Smooth muscle cell (in vitro differentiated cells): ENCODE measurements at regions not wholly inside any gene's neighbourhood (a gene's known extent, or its start where the extent isn't known, plus 50 kb on each side); places are given as distances from the start of the nearest gene placed in this dataset.
"Not testable (repeated sequence)": the region's sequence is repeated elsewhere in the genome, so short reads cannot be mapped to it uniquely, and the experiment has no call there.

Experiments used
- DNase-seq: peaks from one replicate; lab custom pipeline; 2025; ENCODE audit not compliant: unreplicated experiment; lab: John Stamatoyannopoulos, UW
- H2AFZ ChIP-seq: fragments of 200-600 bp; sonication (generic); 2 replicates; pipeline ENCODE4 v1.6.0; 2016; ENCODE audit warnings: antibody characterized with exemption, low read depth, mild to moderate bottlenecking
- H3F3A ChIP-seq: fragments of 200-600 bp; sonication (generic); 2 replicates; pipeline ENCODE4 v1.6.0; 2017; ENCODE audit warnings: antibody characterized with exemption, low read depth
- H3K27ac ChIP-seq: fragments of 200-600 bp; sonication (generic); 2 replicates; pipeline ENCODE4 v1.5.1; 2016; ENCODE audit warnings: low read depth, mild to moderate bottlenecking
- H3K27me3 ChIP-seq: fragments of 200-600 bp; sonication (generic); 2 replicates; pipeline ENCODE4 v1.6.1; 2016; ENCODE audit warnings: low read depth, mild to moderate bottlenecking
- H3K36me3 ChIP-seq: fragments of 200-600 bp; sonication (generic); 2 replicates; pipeline ENCODE4 v1.5.1; 2016; ENCODE audit warnings: low read depth
- H3K4me1 ChIP-seq: fragments of 200-600 bp; sonication (generic); 2 replicates; pipeline ENCODE4 v1.5.1; 2016; ENCODE audit warnings: low read depth
- H3K4me2 ChIP-seq: fragments of 200-600 bp; sonication (generic); 2 replicates; pipeline ENCODE4 v1.6.0; 2016; ENCODE audit warnings: mild to moderate bottlenecking
- H3K4me3 ChIP-seq: fragments of 200-600 bp; sonication (generic); 2 replicates; pipeline ENCODE4 v1.5.1; 2016; ENCODE audit warnings: mild to moderate bottlenecking
- H3K79me2 ChIP-seq: fragments of 200-600 bp; sonication (generic); 2 replicates; pipeline ENCODE4 v1.6.0; 2016; ENCODE audit warnings: low read depth, mild to moderate bottlenecking
- H3K9ac ChIP-seq: fragments of 200-600 bp; sonication (generic); 2 replicates; pipeline ENCODE4 v1.6.0; 2016; ENCODE audit warnings: low read depth
- H3K9me3 ChIP-seq: fragments of 200-600 bp; sonication (generic); replicated peaks from 2 replicates; pipeline ENCODE4 v1.5.1; 2016; ENCODE audit warnings: low read depth
- H4K20me1 ChIP-seq: fragments of 200-600 bp; sonication (generic); 2 replicates; pipeline ENCODE4 v1.6.0; 2016; ENCODE audit warnings: low read depth
- WGBS: methylation state at CpG from one replicate; pipeline ENCODE4 v1.1.7; 2016; ENCODE audit warnings: low lambda C conversion rate; 5-methylcytosine and 5-hydroxymethylcytosine counted together
- TF ChIP-seq, protein P1 (sequence below): fragments of 200-600 bp; sonication (generic); IDR thresholded peaks from 2 replicates; pipeline ENCODE4 v1.5.1; 2017; ENCODE audit warnings: borderline replicate concordance, mild to moderate bottlenecking, antibody characterized with exemption; ENCODE audit not compliant: insufficient read depth, poor library complexity, severe bottlenecking

DNA sequence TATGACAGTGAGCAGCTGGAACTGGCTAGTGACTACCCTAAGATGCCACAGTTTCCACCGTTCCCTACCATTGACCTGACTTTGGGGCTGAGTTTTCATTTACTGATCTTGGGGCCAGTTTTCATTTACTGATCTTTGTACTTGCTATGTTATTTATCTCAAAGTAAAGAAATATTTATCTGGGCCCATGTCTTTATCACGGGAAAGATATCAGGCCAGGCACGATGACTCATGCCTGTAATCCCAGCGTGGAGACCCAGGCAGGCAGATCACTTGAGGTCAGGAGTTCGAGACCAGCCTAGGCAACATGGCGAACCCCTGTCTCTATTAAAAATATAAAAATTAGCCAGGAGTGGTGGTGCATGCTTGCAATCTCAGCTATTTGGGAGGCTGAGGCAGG, 83.5 kb downstream of the EOMES start:
- no peak overlapping the region for H3K27ac ChIP-seq
- no peak overlapping the region for H3K9ac ChIP-seq
- no peaks in the 10 kb centered on the region for H3F3A ChIP-seq
- H4K20me1 ChIP-seq, result no peaks in the 10 kb centered on the region
- no peak overlapping the region for H3K4me2 ChIP-seq
- no peaks in the 10 kb centered on the region for H3K79me2 ChIP-seq
- no peak overlapping the region for H3K4me3 ChIP-seq
- DNase-seq, result no peak
- TF ChIP-seq, protein P1, sequence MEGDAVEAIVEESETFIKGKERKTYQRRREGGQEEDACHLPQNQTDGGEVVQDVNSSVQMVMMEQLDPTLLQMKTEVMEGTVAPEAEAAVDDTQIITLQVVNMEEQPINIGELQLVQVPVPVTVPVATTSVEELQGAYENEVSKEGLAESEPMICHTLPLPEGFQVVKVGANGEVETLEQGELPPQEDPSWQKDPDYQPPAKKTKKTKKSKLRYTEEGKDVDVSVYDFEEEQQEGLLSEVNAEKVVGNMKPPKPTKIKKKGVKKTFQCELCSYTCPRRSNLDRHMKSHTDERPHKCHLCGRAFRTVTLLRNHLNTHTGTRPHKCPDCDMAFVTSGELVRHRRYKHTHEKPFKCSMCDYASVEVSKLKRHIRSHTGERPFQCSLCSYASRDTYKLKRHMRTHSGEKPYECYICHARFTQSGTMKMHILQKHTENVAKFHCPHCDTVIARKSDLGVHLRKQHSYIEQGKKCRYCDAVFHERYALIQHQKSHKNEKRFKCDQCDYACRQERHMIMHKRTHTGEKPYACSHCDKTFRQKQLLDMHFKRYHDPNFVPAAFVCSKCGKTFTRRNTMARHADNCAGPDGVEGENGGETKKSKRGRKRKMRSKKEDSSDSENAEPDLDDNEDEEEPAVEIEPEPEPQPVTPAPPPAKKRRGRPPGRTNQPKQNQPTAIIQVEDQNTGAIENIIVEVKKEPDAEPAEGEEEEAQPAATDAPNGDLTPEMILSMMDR, result no peak
- no peaks in the 10 kb centered on the region for H3K9me3 ChIP-seq
- H3K36me3 ChIP-seq, result no peaks in the 10 kb centered on the region
- H3K27me3 ChIP-seq, result no peaks in the 10 kb centered on the region
- H2AFZ ChIP-seq, result no peak overlapping the region
- 73% methylated on average over 6 of the region's 6 CpGs for WGBS
- peaks cover 4% of the 10 kb centered on the region for H3K4me1 ChIP-seq

GRCh38 chr3:27637346-27637995, 84.7 kb downstream of the EOMES start:
- Histone ChIP-seq H3K9ac (no peak overlapping the region), H3K4me1 (peaks cover 7% of the 10 kb centered on the region), H3K79me2 (no peaks in the 10 kb centered on the region), H3F3A (no peaks in the 10 kb centered on the region), H3K9me3 (no peaks in the 10 kb centered on the region), H3K4me3 (no peak overlapping the region), H3K36me3 (no peaks in the 10 kb centered on the region), H3K4me2 (no peak overlapping the region), H2AFZ (no peak overlapping the region), H4K20me1 (no peaks in the 10 kb centered on the region), H3K27me3 (no peaks in the 10 kb centered on the region), H3K27ac (no peak overlapping the region)
- DNase-seq, result no peak
- TF ChIP-seq, protein P1, result no peak
- WGBS, result 95% methylated on average over 9 of the region's 9 CpGs

GRCh38 chr3:27635006-27635405, 87.1 kb downstream of the EOMES start:
- not testable (repeated sequence) for H3K4me1 ChIP-seq, H4K20me1 ChIP-seq, H3K79me2 ChIP-seq, H3K4me3 ChIP-seq, H2AFZ ChIP-seq, H3K27me3 ChIP-seq, H3K9ac ChIP-seq, H3K4me2 ChIP-seq, H3F3A ChIP-seq, H3K36me3 ChIP-seq, H3K27ac ChIP-seq, DNase-seq, H3K9me3 ChIP-seq
- 85% methylated on average over 5 of the region's 5 CpGs for WGBS

- H3K4me1 ChIP-seq, result peaks cover 7% of the 10 kb centered on the region
- H3K79me2 ChIP-seq, result no peaks in the 10 kb centered on the region
- DNase-seq, result no peak
- H3K4me2 ChIP-seq, result peak overlapping the region; percentile 73
- H3K9me3 ChIP-seq, result no peaks in the 10 kb centered on the region
- H3K27ac ChIP-seq, result no peak overlapping the region
- no peak overlapping the region for H3K9ac ChIP-seq
- H3K36me3 ChIP-seq, result no peaks in the 10 kb centered on the region
- peak overlapping the region; percentile 52 for H2AFZ ChIP-seq
- H3K4me3 ChIP-seq, result peak overlapping the region; percentile 54
- no peaks in the 10 kb centered on the region for H3F3A ChIP-seq
- H4K20me1 ChIP-seq, result no peaks in the 10 kb centered on the region
- TF ChIP-seq, protein P1, result no peak
- H3K27me3 ChIP-seq, result no peaks in the 10 kb centered on the region
- 53% methylated on average over 6 of the region's 6 CpGs for WGBS
Observed at GRCh38 chr3:27633224-27633545, 88.9 kb downstream of the EOMES start.
